ENCODE measurements at regions not wholly inside any gene's neighbourhood (a gene's known extent, or its start where the extent isn't known, plus 50 kb on each side); places are given as distances from the start of the nearest gene placed in this dataset.

DNA sequence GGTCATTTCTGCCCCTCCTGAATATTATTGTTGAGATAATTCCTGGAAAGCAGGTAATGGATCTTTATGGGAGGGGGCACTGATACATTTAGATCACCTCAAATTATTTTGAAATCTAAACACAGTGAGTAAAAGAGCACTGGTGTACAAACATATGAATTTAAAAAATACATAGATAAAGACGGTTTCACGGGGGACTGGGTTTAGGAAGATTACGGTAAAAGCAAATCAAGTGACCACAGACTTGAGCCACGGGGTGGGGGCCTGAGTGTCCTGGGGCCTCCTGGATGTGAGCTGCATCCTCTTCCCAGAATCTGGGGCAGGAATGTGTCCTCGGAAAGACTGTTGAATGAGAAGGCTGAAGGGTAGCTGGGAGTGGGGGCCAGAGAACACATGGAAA, 219.1 kb upstream of the KLF6 start:
- no peak for DNase-seq (ENCODE audit: low read depth, low spot score)

- no peak for DNase-seq (ENCODE audit: low read depth, low spot score)
These were observed 218.5 kb upstream of the KLF6 start for GRCh38 chr10:4003348-4003973.

- DNase-seq (ENCODE audit: low read depth, low spot score), result no peak
These were observed 216.8 kb upstream of the KLF6 start for GRCh38 chr10:4001811-4002210.

DNA sequence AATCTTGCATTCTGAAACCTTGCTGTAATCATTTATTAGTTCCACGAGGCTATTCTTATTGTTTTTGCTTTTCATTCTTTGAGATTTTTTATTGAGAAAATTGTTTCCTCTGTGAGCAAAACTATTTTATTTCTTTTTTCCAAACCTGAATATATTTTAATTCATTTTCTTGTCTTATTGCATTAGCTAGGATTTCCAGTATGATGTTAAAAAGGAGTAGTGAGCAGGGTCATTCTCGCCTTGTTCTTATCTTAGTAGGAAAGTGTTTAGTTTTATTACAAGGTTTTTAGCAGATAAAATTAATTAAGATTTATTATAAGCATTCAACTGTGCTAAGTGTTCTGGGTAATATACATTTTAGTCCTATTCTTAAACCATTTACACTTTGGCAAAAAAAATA, 214.6 kb upstream of the KLF6 start:
- DNase-seq (ENCODE audit: low read depth, low spot score), result no peak

- no peak for DNase-seq (ENCODE audit: low read depth, low spot score)
These were observed 211.7 kb upstream of the KLF6 start for GRCh38 chr10:3996697-3997096.

GRCh38 chr10:3995302-3996210, 210.5 kb upstream of the KLF6 start:
- DNase-seq (ENCODE audit: low read depth, low spot score), result peak; percentile 36

- peak; percentile 32 for DNase-seq (ENCODE audit: low read depth, low spot score)
These were observed 207.6 kb upstream of the KLF6 start for GRCh38 chr10:3992382-3993178.

DNA sequence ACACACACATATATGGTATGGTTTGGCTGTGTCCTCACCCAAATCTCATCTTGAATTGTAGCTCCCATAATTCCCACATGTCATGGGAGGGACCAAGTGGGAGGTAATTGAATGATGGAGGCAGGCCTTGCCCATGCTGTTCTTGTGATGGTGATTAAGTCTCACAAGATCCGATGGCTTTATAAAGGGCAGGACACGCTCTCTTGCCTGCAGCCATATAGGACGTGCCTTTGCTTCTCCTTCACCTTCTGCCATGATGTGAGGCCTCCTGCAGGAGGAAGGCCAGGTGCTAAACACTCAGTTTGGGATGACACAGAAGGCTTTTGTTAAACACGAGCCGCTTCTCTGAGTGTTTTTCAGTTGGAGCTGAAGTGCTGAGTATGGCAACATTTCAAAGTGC, 205.3 kb upstream of the KLF6 start:
- no peak for DNase-seq (ENCODE audit: low read depth, low spot score)

GRCh38 chr10:3987143-3987974, 202.3 kb upstream of the KLF6 start:
- peak; percentile 37 for DNase-seq (ENCODE audit: low read depth, low spot score)

GRCh38 chr10:3986493-3987142, 201.6 kb upstream of the KLF6 start:
- DNase-seq (ENCODE audit: low read depth, low spot score), result no peak

- no peak for DNase-seq (ENCODE audit: low read depth, low spot score)
These were observed 197.9 kb upstream of the KLF6 start for GRCh38 chr10:3982746-3983442.

- no peak for DNase-seq (ENCODE audit: low read depth, low spot score)
These were observed 196.3 kb upstream of the KLF6 start for GRCh38 chr10:3981300-3981699.

- DNase-seq (ENCODE audit: low read depth, low spot score), result no peak
These were observed 195.7 kb upstream of the KLF6 start for GRCh38 chr10:3980660-3981059.

DNA sequence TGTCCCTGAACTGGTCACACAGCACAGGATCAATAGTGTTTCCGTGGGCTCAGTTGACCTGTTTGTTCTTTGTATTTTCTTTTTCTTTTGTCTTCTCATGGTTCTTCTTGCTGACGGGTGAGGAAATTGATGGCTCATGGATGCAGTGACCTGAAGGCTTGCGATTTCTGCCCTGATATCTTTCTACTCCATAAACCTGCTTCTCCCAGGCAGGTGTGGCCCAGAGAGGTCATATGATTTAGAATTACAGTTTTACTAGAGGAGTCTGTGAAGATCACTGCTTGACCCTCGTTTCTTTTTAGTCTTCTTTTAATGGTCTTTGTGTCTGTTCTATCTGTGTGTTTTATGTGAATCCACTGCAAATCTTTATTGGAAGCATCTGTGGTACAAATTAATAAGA, 195.1 kb upstream of the KLF6 start:
- no peak for DNase-seq (ENCODE audit: low read depth, low spot score)

DNA sequence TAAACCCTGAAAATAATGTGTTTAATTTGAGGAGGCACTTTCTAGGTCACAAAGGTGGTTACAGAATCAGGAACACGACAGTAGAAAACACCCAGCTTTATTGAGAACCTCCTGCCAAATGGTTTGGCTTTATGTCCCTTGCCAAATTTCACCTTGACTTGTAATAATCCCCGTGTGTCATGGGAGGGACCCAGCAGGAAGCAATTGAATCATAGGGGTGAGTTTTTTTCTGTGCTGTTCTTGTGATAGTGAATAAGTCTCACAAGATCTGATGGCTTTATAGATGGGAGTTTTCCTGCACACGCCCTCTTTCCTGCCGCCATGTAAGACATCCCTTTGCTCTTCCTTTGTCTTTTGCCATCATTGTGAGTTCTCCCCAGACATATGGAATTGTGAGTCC, 193.8 kb upstream of the KLF6 start:
- no peak for DNase-seq (ENCODE audit: low read depth, low spot score)

- DNase-seq (ENCODE audit: low read depth, low spot score), result peak; percentile 53
These were observed 193.2 kb upstream of the KLF6 start for GRCh38 chr10:3978174-3978573.

DNA sequence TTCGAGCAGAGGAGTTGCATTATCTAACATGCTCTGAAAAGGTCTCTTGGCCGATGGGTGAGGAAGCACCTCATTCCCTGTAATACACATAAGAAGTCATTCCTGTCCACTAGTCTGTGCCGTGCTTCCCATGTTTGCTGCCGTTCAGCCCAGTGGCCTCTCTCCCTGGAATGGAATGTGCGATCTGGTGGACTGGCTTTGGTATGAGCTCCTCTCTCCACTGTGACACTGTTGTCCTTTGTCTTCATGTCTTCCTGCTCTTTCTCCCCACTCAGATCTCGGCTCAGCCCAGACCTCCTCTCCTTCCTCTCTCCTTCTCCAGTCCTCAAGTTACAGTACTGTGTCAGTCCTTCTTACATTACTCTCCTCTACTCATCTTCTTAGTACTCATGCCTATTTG, 192.8 kb upstream of the KLF6 start:
- no peak for DNase-seq (ENCODE audit: low read depth, low spot score)

GRCh38 chr10:3976718-3977117, 191.7 kb upstream of the KLF6 start:
- no peak for DNase-seq (ENCODE audit: low read depth, low spot score)

GRCh38 chr10:3976171-3976570, 191.2 kb upstream of the KLF6 start:
- no peak for DNase-seq (ENCODE audit: low read depth, low spot score)

- DNase-seq (ENCODE audit: low read depth, low spot score), result no peak
These were observed 190.0 kb upstream of the KLF6 start for GRCh38 chr10:3975016-3975415.

Data from astrocyte of the hippocampus (primary cell).